SK-N-SH (cell line): ENCODE measurements at regions not wholly inside any gene's neighbourhood (a gene's known extent, or its start where the extent isn't known, plus 50 kb on each side); places are given as distances from the start of the nearest gene placed in this dataset.
"Not testable (repeated sequence)": the region's sequence is repeated elsewhere in the genome, so short reads cannot be mapped to it uniquely, and the experiment has no call there.

Experiments used
- CTCF ChIA-PET: fragments of 300-600, 350-600 bp; formaldehyde crosslinking; extraction: SDS; loops from one replicate; lab custom pipeline; 2021; lab: Yijun Ruan, JAX
- POLR2A ChIA-PET: fragments of 350-600 bp; sonication (Branson Sonifier 250); formaldehyde crosslinking; extraction: SDS; loops from one replicate; lab custom pipeline; 2020; ENCODE audit warnings: antibody characterized with exemption, inconsistent platforms; lab: Yijun Ruan, JAX
- DNase-seq: peaks from one replicate; pipeline ENCODE4 v3.0.0; 2012
- H2AFZ ChIP-seq: fragments of 200-600 bp; sonication (generic); 2 replicates; pipeline ENCODE4 v1.8.1; 2016; ENCODE audit warnings: antibody characterized with exemption, mild to moderate bottlenecking, low read depth
- H3F3A ChIP-seq: fragments of 200-600 bp; sonication (generic); replicated peaks from 2 replicates; pipeline ENCODE3; 2016; ENCODE audit warnings: antibody characterized with exemption, mild to moderate bottlenecking; ENCODE audit not compliant: insufficient read depth
- H3K27ac ChIP-seq, 2 experiments: fragments of 200-500 bp in 1 of 2; fragments of 200-600 bp in 1 of 2; sonication (Bioruptor generic) in 1 of 2; sonication (generic), shearing (Covaris generic) in 1 of 2; 2 replicates each; pipeline versions ENCODE4 v1.5.1 to v1.6.1; 2014 to 2016; ENCODE audit warnings: low read depth in 2 of 2, inconsistent platforms in 1 of 2, low read length in 1 of 2, mild to moderate bottlenecking in 1 of 2, mixed read lengths in 1 of 2
- H3K27me3 ChIP-seq: fragments of 200-600 bp; sonication (generic), shearing (Covaris generic); 2 replicates; pipeline ENCODE4 v1.6.1; 2016; ENCODE audit warnings: mixed run types; ENCODE audit not compliant: insufficient read depth
- H3K36me3 ChIP-seq, 2 experiments: fragments of 200-500 bp in 1 of 2; fragments of 200-600 bp in 1 of 2; sonication (Bioruptor generic) in 1 of 2; sonication (generic) in 1 of 2; replicated peaks in 1 of 2; 2 replicates each; pipeline versions ENCODE3 to v1.5.1; 2014 to 2016; ENCODE audit warnings: low read length in 1 of 2, mild to moderate bottlenecking in 1 of 2; ENCODE audit not compliant: insufficient read depth in 2 of 2, control insufficient read depth in 1 of 2
- H3K4me1 ChIP-seq, 2 experiments: fragments of 200-500 bp in 1 of 2; fragments of 200-600 bp in 1 of 2; sonication (Bioruptor generic) in 1 of 2; sonication (generic), shearing (Covaris generic) in 1 of 2; 2 replicates each; pipeline versions ENCODE4 v1.5.1 to v1.6.1; 2014 to 2016; ENCODE audit warnings: low read depth in 1 of 2, low read length in 1 of 2, mixed run types in 1 of 2; ENCODE audit not compliant: insufficient read depth in 2 of 2, control insufficient read depth in 1 of 2
- H3K4me2 ChIP-seq: fragments of 200-600 bp; sonication (generic), shearing (Covaris generic); 2 replicates; pipeline ENCODE4 v1.6.1; 2017; ENCODE audit warnings: mixed run types
- H3K4me3 ChIP-seq, 2 experiments: fragments of 200-500 bp in 1 of 2; fragments of 200-600 bp in 1 of 2; sonication (Bioruptor generic) in 1 of 2; sonication (generic), shearing (Covaris generic) in 1 of 2; 2 replicates each; pipeline versions ENCODE4 v1.5.1 to v1.8.1; 2014 to 2016; ENCODE audit warnings: low read depth in 2 of 2, inconsistent platforms in 1 of 2, low read length in 1 of 2, mild to moderate bottlenecking in 1 of 2, mixed read lengths in 1 of 2, moderate library complexity in 1 of 2
- H3K79me2 ChIP-seq: fragments of 200-600 bp; sonication (generic); 2 replicates; pipeline ENCODE4 v1.8.1; 2017; ENCODE audit warnings: mild to moderate bottlenecking; ENCODE audit not compliant: insufficient read depth
- H3K9ac ChIP-seq: fragments of 200-600 bp; sonication (generic); 2 replicates; pipeline ENCODE4 v1.6.1; 2017; ENCODE audit warnings: mixed run types
- H3K9me2 ChIP-seq: fragments of 200-600 bp; sonication (generic); 2 replicates; pipeline ENCODE4 v1.6.1; 2017; ENCODE audit warnings: mixed run types
- H3K9me3 ChIP-seq: fragments of 200-600 bp; sonication (generic); 2 replicates; pipeline ENCODE4 v1.6.1; 2017; ENCODE audit warnings: mixed run types, mild to moderate bottlenecking, moderate library complexity
- H4K20me1 ChIP-seq: fragments of 200-600 bp; sonication (generic); 2 replicates; pipeline ENCODE4 v1.6.1; 2017; ENCODE audit warnings: mild to moderate bottlenecking, mixed run types; ENCODE audit not compliant: insufficient read depth
- CHD2 ChIP-seq: fragments of 150-350 bp; IDR thresholded peaks from 2 replicates; pipeline ENCODE4 v1.6.1; 2018; ENCODE audit warnings: low read length; ENCODE audit not compliant: partially characterized antibody
- FOXM1 ChIP-seq: IDR thresholded peaks from 2 replicates; pipeline ENCODE4 v1.4.0; 2012; ENCODE audit warnings: low read depth, mild to moderate bottlenecking
- JUND ChIP-seq: IDR thresholded peaks from 2 replicates; pipeline ENCODE4 v1.4.0; 2012
- MEF2A ChIP-seq: IDR thresholded peaks from 2 replicates; pipeline ENCODE4 v1.4.0; 2012; ENCODE audit warnings: low read depth, borderline replicate concordance
- MXI1 ChIP-seq: IDR thresholded peaks from 2 replicates; pipeline ENCODE4 v1.6.1; 2012; ENCODE audit warnings: mild to moderate bottlenecking, low read depth, low read length, improper control_type of control experiment
- NFIC ChIP-seq: IDR thresholded peaks from 2 replicates; pipeline ENCODE4 v1.4.0; 2012; ENCODE audit warnings: borderline replicate concordance
- NRF1 ChIP-seq: IDR thresholded peaks from 2 replicates; pipeline ENCODE4 v1.6.1; 2012; ENCODE audit warnings: low read depth, mild to moderate bottlenecking, low read length
- RCOR1 ChIP-seq: fragments of 150-350 bp; IDR thresholded peaks from 2 replicates; pipeline ENCODE4 v1.6.1; 2017; ENCODE audit warnings: antibody characterized with exemption, low read length
- RXRA ChIP-seq: IDR thresholded peaks from 2 replicates; pipeline ENCODE4 v1.4.0; 2012; ENCODE audit warnings: low read depth, mild to moderate bottlenecking, borderline replicate concordance
- TAF1 ChIP-seq: IDR thresholded peaks from 2 replicates; pipeline ENCODE4 v1.6.1; 2012; ENCODE audit warnings: low read depth, mild to moderate bottlenecking, low read length, moderate library complexity, borderline replicate concordance
- TEAD4 ChIP-seq: IDR thresholded peaks from 2 replicates; pipeline ENCODE4 v1.4.0; 2012; ENCODE audit warnings: mild to moderate bottlenecking, borderline replicate concordance; ENCODE audit not compliant: insufficient read depth
- YY1 ChIP-seq: IDR thresholded peaks from 2 replicates; pipeline ENCODE4 v1.4.0; 2012; ENCODE audit warnings: low read depth, mild to moderate bottlenecking
- WGBS: methylation state at CpG from one replicate; pipeline ENCODE4 v1.1.6; 2017; ENCODE audit warnings: low lambda C conversion rate; 5-methylcytosine and 5-hydroxymethylcytosine counted together
- TF ChIP-seq, protein P1 (sequence below): IDR thresholded peaks from 2 replicates; pipeline ENCODE4 v1.4.0; 2012; ENCODE audit warnings: low read depth
- TF ChIP-seq, protein P2 (sequence below): fragments of 150-350 bp; IDR thresholded peaks from 2 replicates; pipeline ENCODE4 v1.6.1; 2017; ENCODE audit warnings: antibody characterized with exemption, low read length, low read depth, borderline replicate concordance
- TF ChIP-seq, protein P3 (sequence below): IDR thresholded peaks from 2 replicates; pipeline ENCODE4 v1.4.0; 2012; ENCODE audit warnings: low read depth, borderline replicate concordance

DNA sequence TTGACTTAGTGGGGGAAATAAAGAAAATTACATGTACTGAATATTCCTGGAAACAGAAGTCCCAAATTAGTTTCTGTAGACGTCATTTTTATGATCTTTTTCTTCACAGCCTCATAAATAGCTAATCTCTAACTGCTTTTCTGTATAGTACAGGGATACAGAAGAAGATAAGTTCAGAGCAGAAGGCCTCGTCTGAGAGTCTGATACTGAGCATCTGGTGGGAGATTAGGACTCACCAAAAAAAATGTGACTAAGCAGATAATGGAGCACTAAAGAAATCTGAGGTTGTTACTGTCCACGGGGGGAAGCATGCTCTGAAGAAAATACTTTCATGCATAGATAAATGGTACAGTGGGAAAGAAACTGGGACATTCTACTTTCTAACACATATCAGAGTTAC is 115.3 kb upstream of the TRPC5 start:
- WGBS = 4% methylated on average over 3 of the region's 3 CpGs
- H4K20me1 ChIP-seq = no peaks in the 10 kb centered on the region
- TF ChIP-seq TAF1 = no peak
- TF ChIP-seq, protein P1, sequence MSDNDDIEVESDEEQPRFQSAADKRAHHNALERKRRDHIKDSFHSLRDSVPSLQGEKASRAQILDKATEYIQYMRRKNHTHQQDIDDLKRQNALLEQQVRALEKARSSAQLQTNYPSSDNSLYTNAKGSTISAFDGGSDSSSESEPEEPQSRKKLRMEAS = no peak
- TF ChIP-seq RXRA = no peak
- TF ChIP-seq, protein P2, sequence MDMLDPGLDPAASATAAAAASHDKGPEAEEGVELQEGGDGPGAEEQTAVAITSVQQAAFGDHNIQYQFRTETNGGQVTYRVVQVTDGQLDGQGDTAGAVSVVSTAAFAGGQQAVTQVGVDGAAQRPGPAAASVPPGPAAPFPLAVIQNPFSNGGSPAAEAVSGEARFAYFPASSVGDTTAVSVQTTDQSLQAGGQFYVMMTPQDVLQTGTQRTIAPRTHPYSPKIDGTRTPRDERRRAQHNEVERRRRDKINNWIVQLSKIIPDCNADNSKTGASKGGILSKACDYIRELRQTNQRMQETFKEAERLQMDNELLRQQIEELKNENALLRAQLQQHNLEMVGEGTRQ = no peak
- H2AFZ ChIP-seq = no peak overlapping the region
- H3K4me3 ChIP-seq = no peak overlapping the region
- H3F3A ChIP-seq = no peaks in the 10 kb centered on the region
- H3K27me3 ChIP-seq = no peaks in the 10 kb centered on the region; the same call in 1 of the 2 replicates
- ChIA-PET POLR2A (no interaction called here), CTCF (no interaction called here)
- no peaks in the 10 kb centered on the region for H3K4me1 ChIP-seq
- no peaks in the 10 kb centered on the region for H3K9me3 ChIP-seq
- no peak overlapping the region for H3K27ac ChIP-seq
- H3K9me2 ChIP-seq = no peaks in the 10 kb centered on the region
- H3K4me2 ChIP-seq = no peak overlapping the region
- H3K36me3 ChIP-seq = no peaks in the 10 kb centered on the region
- no peak overlapping the region for H3K9ac ChIP-seq
- DNase-seq = no peak
- no peaks in the 10 kb centered on the region for H3K79me2 ChIP-seq

DNA sequence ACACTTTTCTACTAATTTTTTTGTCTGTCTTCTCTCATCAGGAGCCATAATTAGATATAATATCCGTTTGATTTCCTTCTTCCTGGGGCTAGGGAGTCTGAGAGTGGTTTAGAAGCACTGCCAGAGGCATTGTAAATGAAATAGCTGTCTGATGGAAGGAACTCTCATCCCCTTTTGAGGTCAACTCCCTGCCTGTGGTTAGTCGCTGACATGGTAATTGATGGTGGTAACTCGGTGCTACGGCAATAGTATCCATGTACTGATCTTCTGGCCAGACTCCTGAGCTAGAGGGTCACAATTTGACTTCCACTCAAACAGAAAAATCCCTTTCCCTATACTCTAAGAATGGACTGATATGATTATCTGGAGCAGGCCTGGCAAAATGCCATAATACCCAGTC is 108.1 kb upstream of the TRPC5 start:
- 1% methylated on average over 4 of the region's 4 CpGs for WGBS
- Histone ChIP-seq H3K9me3 (no peaks in the 10 kb centered on the region), H3K79me2 (no peaks in the 10 kb centered on the region), H3K9ac (no peak overlapping the region), H3K27me3 (no peaks in the 10 kb centered on the region; the same call in 1 of the 2 replicates), H3K4me1 (no peaks in the 10 kb centered on the region), H3K4me3 (no peak overlapping the region), H3K27ac (no peak overlapping the region), H4K20me1 (no peaks in the 10 kb centered on the region), H3K36me3 (no peaks in the 10 kb centered on the region), H2AFZ (no peak overlapping the region), H3K4me2 (no peak overlapping the region), H3K9me2 (no peaks in the 10 kb centered on the region), H3F3A (no peaks in the 10 kb centered on the region)
- DNase-seq = no peak
- ChIA-PET CTCF (interaction anchor here (1.1 kb wide), 1 partner anchor 9 kb away, joined by 3 read pairs; no protein-coding TSS in a partner anchor), POLR2A (no interaction called here)
- no peak for TF ChIP-seq RXRA

DNA sequence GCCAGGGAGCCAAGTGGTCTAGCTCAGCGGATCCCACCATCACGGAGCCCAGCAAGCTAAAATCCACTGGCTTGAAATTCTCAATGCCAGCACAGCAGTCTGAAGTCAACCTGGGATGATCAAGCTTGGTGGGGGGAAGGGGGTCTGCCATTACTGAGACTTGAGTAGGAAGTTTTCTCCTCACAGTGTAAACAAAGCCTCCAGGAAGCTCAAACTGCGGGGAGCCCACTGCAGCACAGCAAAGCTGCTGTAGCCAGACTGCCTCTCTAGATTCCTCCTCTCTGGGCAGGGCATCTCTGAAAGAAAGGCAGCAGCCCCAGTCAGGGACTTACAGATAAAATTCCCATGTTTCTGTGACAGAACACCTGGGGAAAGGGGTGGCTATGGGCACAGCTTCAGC is 98.8 kb upstream of the TRPC5 start:
- CTCF ChIA-PET, DNase-seq, H3K9ac ChIP-seq, H3K79me2 ChIP-seq, H3K27me3 ChIP-seq, H3F3A ChIP-seq, H3K9me3 ChIP-seq, H3K9me2 ChIP-seq, H3K4me3 ChIP-seq, H4K20me1 ChIP-seq, POLR2A ChIA-PET, H3K36me3 ChIP-seq, H3K27ac ChIP-seq, H2AFZ ChIP-seq, H3K4me1 ChIP-seq, H3K4me2 ChIP-seq: not testable (repeated sequence)
- WGBS = no CpG with 5 or more reads among the region's 3 CpGs

DNA sequence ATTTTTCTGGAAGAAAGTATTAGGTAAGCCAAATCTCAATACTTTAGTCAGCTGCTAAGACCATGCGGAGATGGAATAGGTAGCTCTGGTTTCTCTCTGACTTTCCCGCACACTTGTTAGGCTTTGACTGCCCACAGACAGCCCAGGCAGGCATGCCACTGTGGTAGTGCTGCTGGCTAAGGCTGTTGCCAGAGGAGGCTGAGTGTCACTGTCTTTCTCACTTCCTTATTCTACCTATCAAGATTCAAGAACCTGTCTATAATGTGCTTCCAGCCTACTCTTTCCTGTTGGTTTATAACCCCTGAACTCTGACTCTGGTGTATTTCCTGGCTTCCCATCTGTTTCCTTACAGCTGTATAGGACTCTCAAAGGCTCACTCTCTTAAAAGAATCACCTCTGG is 81.8 kb upstream of the TRPC5 start:
- CTCF ChIA-PET = no interaction called here
- 40% methylated on average over 2 of the region's 2 CpGs for WGBS

More for the DNA sequence above, 81.8 kb upstream of the TRPC5 start:
- Histone ChIP-seq H3K27ac (no peak overlapping the region), H3K4me2 (no peak overlapping the region), H3K4me3 (no peak overlapping the region), H3K27me3 (no peaks in the 10 kb centered on the region; the same call in 1 of the 2 replicates), H3K9me2 (no peaks in the 10 kb centered on the region), H3K36me3 (no peaks in the 10 kb centered on the region), H2AFZ (no peak overlapping the region), H3F3A (no peaks in the 10 kb centered on the region), H4K20me1 (no peaks in the 10 kb centered on the region), H3K9me3 (no peaks in the 10 kb centered on the region), H3K79me2 (no peaks in the 10 kb centered on the region), H3K4me1 (no peaks in the 10 kb centered on the region), H3K9ac (no peak overlapping the region)
- TF ChIP-seq MXI1 = no peak
- TF ChIP-seq YY1 = no peak
- no peak for TF ChIP-seq TEAD4
- no peak for TF ChIP-seq JUND
- TF ChIP-seq NRF1 = no peak
- TF ChIP-seq RXRA = no peak
- TF ChIP-seq FOXM1 = no peak
- TF ChIP-seq NFIC = no peak
- no peak for TF ChIP-seq TAF1
- no peak for TF ChIP-seq RCOR1
- TF ChIP-seq, protein P3, sequence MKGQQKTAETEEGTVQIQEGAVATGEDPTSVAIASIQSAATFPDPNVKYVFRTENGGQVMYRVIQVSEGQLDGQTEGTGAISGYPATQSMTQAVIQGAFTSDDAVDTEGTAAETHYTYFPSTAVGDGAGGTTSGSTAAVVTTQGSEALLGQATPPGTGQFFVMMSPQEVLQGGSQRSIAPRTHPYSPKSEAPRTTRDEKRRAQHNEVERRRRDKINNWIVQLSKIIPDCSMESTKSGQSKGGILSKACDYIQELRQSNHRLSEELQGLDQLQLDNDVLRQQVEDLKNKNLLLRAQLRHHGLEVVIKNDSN = no peak
- no peak for TF ChIP-seq MEF2A
- TF ChIP-seq CHD2 = no peak
- no peak for DNase-seq
- POLR2A ChIA-PET = no interaction called here
